ENCODE measurements at regions not wholly inside any gene's neighbourhood (a gene's known extent, or its start where the extent isn't known, plus 50 kb on each side); places are given as distances from the start of the nearest gene placed in this dataset.

- H3K4me3 ChIP-seq (ENCODE audit: low read depth in 1 of 2, low read length in 2 of 2): no peak overlapping the region
- H3K36me3 ChIP-seq (ENCODE audit: control insufficient read depth in 2 of 2, insufficient read depth in 2 of 2, low read length in 1 of 2): no peaks in the 10 kb centered on the region
- peaks cover 0 to 2% of the 10 kb centered on the region in 2 donors for H3K4me1 ChIP-seq (ENCODE audit: control insufficient read depth in 2 of 2, insufficient read depth in 2 of 2, low read length in 1 of 2)
- WGBS, 2 donors: 58 to 72% methylated on average over 3 of the region's 3 CpGs
- H3K27ac ChIP-seq (ENCODE audit: low read depth in 2 of 2, low read length in 1 of 2): no peak overlapping the region
- no peaks in the 10 kb centered on the region for H3K27me3 ChIP-seq (ENCODE audit: control insufficient read depth in 1 of 2, insufficient read depth in 2 of 2, low read length in 2 of 2)
- no peaks in the 10 kb centered on the region for H3K9me3 ChIP-seq (ENCODE audit: control insufficient read depth in 2 of 2, insufficient read depth in 1 of 2, low read depth in 1 of 2, low read length in 1 of 2)
These were observed 123.3 kb upstream of the TMEM161B start for GRCh38 chr5:88391991-88392390.

- Histone ChIP-seq H3K27me3 (ENCODE audit: control insufficient read depth in 1 of 2, insufficient read depth in 2 of 2, low read length in 2 of 2) (no peaks in the 10 kb centered on the region), H3K4me1 (ENCODE audit: control insufficient read depth in 2 of 2, insufficient read depth in 2 of 2, low read length in 1 of 2) (no peaks in the 10 kb centered on the region), H3K36me3 (ENCODE audit: control insufficient read depth in 2 of 2, insufficient read depth in 2 of 2, low read length in 1 of 2) (no peaks in the 10 kb centered on the region), H3K4me3 (ENCODE audit: low read depth in 1 of 2, low read length in 2 of 2) (no peak overlapping the region), H3K9me3 (ENCODE audit: control insufficient read depth in 2 of 2, insufficient read depth in 1 of 2, low read depth in 1 of 2, low read length in 1 of 2) (no peaks in the 10 kb centered on the region), H3K27ac (ENCODE audit: low read depth in 2 of 2, low read length in 1 of 2) (no peak overlapping the region)
- WGBS, 2 donors: 68 to 70% methylated on average over 8 of the region's 8 CpGs
These were observed 122.5 kb upstream of the TMEM161B start for GRCh38 chr5:88391116-88391515.

- no peaks in the 10 kb centered on the region for H3K36me3 ChIP-seq (ENCODE audit: control insufficient read depth in 2 of 2, insufficient read depth in 2 of 2, low read length in 1 of 2)
- H3K27ac ChIP-seq (ENCODE audit: low read depth in 2 of 2, low read length in 1 of 2): no peak overlapping the region
- H3K9me3 ChIP-seq (ENCODE audit: control insufficient read depth in 2 of 2, insufficient read depth in 1 of 2, low read depth in 1 of 2, low read length in 1 of 2): no peaks in the 10 kb centered on the region
- H3K4me1 ChIP-seq (ENCODE audit: control insufficient read depth in 2 of 2, insufficient read depth in 2 of 2, low read length in 1 of 2): no peaks in the 10 kb centered on the region
- H3K4me3 ChIP-seq (ENCODE audit: low read depth in 1 of 2, low read length in 2 of 2): no peak overlapping the region
- 66 to 71% methylated on average over 2 of the region's 2 CpGs for WGBS, 2 donors
- no peaks in the 10 kb centered on the region for H3K27me3 ChIP-seq (ENCODE audit: control insufficient read depth in 1 of 2, insufficient read depth in 2 of 2, low read length in 2 of 2)
These were observed 121.8 kb upstream of the TMEM161B start for GRCh38 chr5:88390481-88390880.

GRCh38 chr5:88390096-88390441 is 121.4 kb upstream of the TMEM161B start:
- Histone ChIP-seq H3K4me1 (ENCODE audit: control insufficient read depth in 2 of 2, insufficient read depth in 2 of 2, low read length in 1 of 2) (no peaks in the 10 kb centered on the region), H3K9me3 (ENCODE audit: control insufficient read depth in 2 of 2, insufficient read depth in 1 of 2, low read depth in 1 of 2, low read length in 1 of 2) (no peaks in the 10 kb centered on the region), H3K27me3 (ENCODE audit: control insufficient read depth in 1 of 2, insufficient read depth in 2 of 2, low read length in 2 of 2) (no peaks in the 10 kb centered on the region), H3K36me3 (ENCODE audit: control insufficient read depth in 2 of 2, insufficient read depth in 2 of 2, low read length in 1 of 2) (no peaks in the 10 kb centered on the region), H3K27ac (ENCODE audit: low read depth in 2 of 2, low read length in 1 of 2) (no peak overlapping the region), H3K4me3 (ENCODE audit: low read depth in 1 of 2, low read length in 2 of 2) (no peak overlapping the region)
- 35 to 43% methylated on average over 6 of the region's 6 CpGs for WGBS, 2 donors

GRCh38 chr5:88389338-88390095 is 120.9 kb upstream of the TMEM161B start:
- Histone ChIP-seq H3K4me3 (ENCODE audit: low read depth in 1 of 2, low read length in 2 of 2) (no peak overlapping the region), H3K4me1 (ENCODE audit: control insufficient read depth in 2 of 2, insufficient read depth in 2 of 2, low read length in 1 of 2) (no peaks in the 10 kb centered on the region), H3K9me3 (ENCODE audit: control insufficient read depth in 2 of 2, insufficient read depth in 1 of 2, low read depth in 1 of 2, low read length in 1 of 2) (no peaks in the 10 kb centered on the region), H3K27ac (ENCODE audit: low read depth in 2 of 2, low read length in 1 of 2) (no peak overlapping the region), H3K36me3 (ENCODE audit: control insufficient read depth in 2 of 2, insufficient read depth in 2 of 2, low read length in 1 of 2) (no peaks in the 10 kb centered on the region), H3K27me3 (ENCODE audit: control insufficient read depth in 1 of 2, insufficient read depth in 2 of 2, low read length in 2 of 2) (no peaks in the 10 kb centered on the region)
- WGBS, 2 donors: 64 to 77% methylated on average over 4 of the region's 4 CpGs

- Histone ChIP-seq H3K4me3 (ENCODE audit: low read depth in 1 of 2, low read length in 2 of 2) (no peak overlapping the region), H3K4me1 (ENCODE audit: control insufficient read depth in 2 of 2, insufficient read depth in 2 of 2, low read length in 1 of 2) (no peaks in the 10 kb centered on the region), H3K27me3 (ENCODE audit: control insufficient read depth in 1 of 2, insufficient read depth in 2 of 2, low read length in 2 of 2) (no peaks in the 10 kb centered on the region), H3K27ac (ENCODE audit: low read depth in 2 of 2, low read length in 1 of 2) (no peak overlapping the region), H3K9me3 (ENCODE audit: control insufficient read depth in 2 of 2, insufficient read depth in 1 of 2, low read depth in 1 of 2, low read length in 1 of 2) (no peaks in the 10 kb centered on the region), H3K36me3 (ENCODE audit: control insufficient read depth in 2 of 2, insufficient read depth in 2 of 2, low read length in 1 of 2) (no peaks in the 10 kb centered on the region)
- 58 to 59% methylated on average over 7 of the region's 7 CpGs for WGBS, 2 donors
These were observed 120.1 kb upstream of the TMEM161B start for GRCh38 chr5:88388476-88389337.

- 69 to 74% methylated on average over 4 of the region's 4 CpGs for WGBS, 2 donors
- H3K9me3 ChIP-seq (ENCODE audit: control insufficient read depth in 2 of 2, insufficient read depth in 1 of 2, low read depth in 1 of 2, low read length in 1 of 2): peaks cover 0 to 2% of the 10 kb centered on the region in 2 donors
These were observed 116.2 kb upstream of the TMEM161B start for GRCh38 chr5:88384886-88385285.

GRCh38 chr5:88380332-88380731 is 111.7 kb upstream of the TMEM161B start:
- H3K4me1 ChIP-seq (ENCODE audit: control insufficient read depth in 2 of 2, insufficient read depth in 2 of 2, low read length in 1 of 2): no peaks in the 10 kb centered on the region
- H3K36me3 ChIP-seq (ENCODE audit: control insufficient read depth in 2 of 2, insufficient read depth in 2 of 2, low read length in 1 of 2): no peaks in the 10 kb centered on the region
- WGBS, 2 donors: 55 to 60% methylated on average over 3 of the region's 3 CpGs
- no peaks in the 10 kb centered on the region for H3K27me3 ChIP-seq (ENCODE audit: control insufficient read depth in 1 of 2, insufficient read depth in 2 of 2, low read length in 2 of 2)
- H3K4me3 ChIP-seq (ENCODE audit: low read depth in 1 of 2, low read length in 2 of 2): no peak overlapping the region
- peaks cover 0 to 2% of the 10 kb centered on the region in 2 donors for H3K9me3 ChIP-seq (ENCODE audit: control insufficient read depth in 2 of 2, insufficient read depth in 1 of 2, low read depth in 1 of 2, low read length in 1 of 2)
- H3K27ac ChIP-seq (ENCODE audit: low read depth in 2 of 2, low read length in 1 of 2): no peak overlapping the region

More at GRCh38 chr5:88384886-88385285, 116.2 kb upstream of the TMEM161B start:
- H3K4me3 ChIP-seq (ENCODE audit: low read depth in 1 of 2, low read length in 2 of 2): no peak overlapping the region
- no peaks in the 10 kb centered on the region for H3K36me3 ChIP-seq (ENCODE audit: control insufficient read depth in 2 of 2, insufficient read depth in 2 of 2, low read length in 1 of 2)
- H3K4me1 ChIP-seq (ENCODE audit: control insufficient read depth in 2 of 2, insufficient read depth in 2 of 2, low read length in 1 of 2): no peaks in the 10 kb centered on the region
- no peaks in the 10 kb centered on the region for H3K27me3 ChIP-seq (ENCODE audit: control insufficient read depth in 1 of 2, insufficient read depth in 2 of 2, low read length in 2 of 2)
- no peak overlapping the region for H3K27ac ChIP-seq (ENCODE audit: low read depth in 2 of 2, low read length in 1 of 2)

GRCh38 chr5:88377705-88378656 is 109.3 kb upstream of the TMEM161B start:
- H3K27ac ChIP-seq (ENCODE audit: low read depth in 2 of 2, low read length in 1 of 2): no peak overlapping the region
- WGBS, 2 donors: 57 to 60% methylated on average over 4 of the region's 4 CpGs
- no peaks in the 10 kb centered on the region for H3K27me3 ChIP-seq (ENCODE audit: control insufficient read depth in 1 of 2, insufficient read depth in 2 of 2, low read length in 2 of 2)
- no peaks in the 10 kb centered on the region for H3K4me1 ChIP-seq (ENCODE audit: control insufficient read depth in 2 of 2, insufficient read depth in 2 of 2, low read length in 1 of 2)
- H3K4me3 ChIP-seq (ENCODE audit: low read depth in 1 of 2, low read length in 2 of 2): no peak overlapping the region
- no peaks in the 10 kb centered on the region for H3K36me3 ChIP-seq (ENCODE audit: control insufficient read depth in 2 of 2, insufficient read depth in 2 of 2, low read length in 1 of 2)
- H3K9me3 ChIP-seq (ENCODE audit: control insufficient read depth in 2 of 2, insufficient read depth in 1 of 2, low read depth in 1 of 2, low read length in 1 of 2): peaks cover 0 to 2% of the 10 kb centered on the region in 2 donors

All from esophagus (tissue), 2 donors.